Mesenchymal stem cell (in vitro differentiated cells and primary cell): ENCODE measurements at regions not wholly inside any gene's neighbourhood (a gene's known extent, or its start where the extent isn't known, plus 50 kb on each side); places are given as distances from the start of the nearest gene placed in this dataset.
A peak's percentile ranks its signal among the peaks of the same experiment; 100 is the strongest.

Experiments used
- DNase-seq: peaks from one replicate; pipeline ENCODE4 v3.0.0-alpha.2; 2013
- H2AFZ ChIP-seq: one replicate; pipeline ENCODE4 v1.6.1; 2013; ENCODE audit warnings: low read depth, mild to moderate bottlenecking, control low read depth, inconsistent platforms, low read length, moderate library complexity
- H2AK5ac ChIP-seq: 2 replicates; pipeline ENCODE4 v1.6.1; 2013; ENCODE audit warnings: low read length, moderate library complexity, mild to moderate bottlenecking, inconsistent platforms; ENCODE audit not compliant: severe bottlenecking
- H2BK120ac ChIP-seq: one replicate; pipeline ENCODE4 v1.6.1; 2013; ENCODE audit warnings: low read depth, mild to moderate bottlenecking, inconsistent platforms, low read length, moderate library complexity
- H2BK12ac ChIP-seq, 2 experiments: one replicate each; pipeline ENCODE4 v1.6.1; 2013; ENCODE audit warnings: inconsistent platforms in 2 of 2, low read length in 2 of 2, mild to moderate bottlenecking in 2 of 2, moderate library complexity in 2 of 2, control low read depth in 1 of 2
- H2BK15ac ChIP-seq: one replicate; pipeline ENCODE4 v1.6.1; 2013; ENCODE audit warnings: mild to moderate bottlenecking, low read depth, inconsistent platforms; ENCODE audit not compliant: poor library complexity, severe bottlenecking
- H2BK5ac ChIP-seq: 2 replicates; pipeline ENCODE4 v1.6.1; 2013; ENCODE audit warnings: low read depth, mild to moderate bottlenecking, low read length, control low read depth, inconsistent platforms; ENCODE audit not compliant: poor library complexity, severe bottlenecking
- H3K14ac ChIP-seq, 2 experiments: one replicate each; pipeline ENCODE4 v1.6.1; 2013; ENCODE audit warnings: inconsistent platforms in 2 of 2, low read length in 2 of 2, control low read depth in 1 of 2, mild to moderate bottlenecking in 1 of 2, moderate library complexity in 1 of 2
- H3K18ac ChIP-seq, 2 experiments: one replicate each; pipeline ENCODE4 v1.6.1; 2013; ENCODE audit warnings: inconsistent platforms in 2 of 2, low read length in 2 of 2, control low read depth in 1 of 2, low read depth in 1 of 2, mild to moderate bottlenecking in 1 of 2
- H3K23ac ChIP-seq, 2 experiments: one replicate each; pipeline ENCODE4 v1.6.1; 2013; ENCODE audit warnings: inconsistent platforms in 2 of 2, low read length in 2 of 2, mild to moderate bottlenecking in 2 of 2, moderate library complexity in 2 of 2, control low read depth in 1 of 2
- H3K27ac ChIP-seq: 2 replicates; pipeline ENCODE4 v1.5.1; 2013; ENCODE audit warnings: mild to moderate bottlenecking, moderate library complexity, low read length, control low read depth, inconsistent platforms; ENCODE audit not compliant: poor library complexity, severe bottlenecking
- H3K27me3 ChIP-seq, 2 experiments: 2 replicates each; pipeline versions ENCODE4 v1.6.1 to v1.7.0; 2013; ENCODE audit warnings: low read length in 2 of 2, mild to moderate bottlenecking in 2 of 2, moderate library complexity in 2 of 2, control low read depth in 1 of 2, inconsistent platforms in 1 of 2; ENCODE audit not compliant: control insufficient read depth in 1 of 2, insufficient read depth in 1 of 2
- H3K36me3 ChIP-seq, 2 experiments: 2 replicates each; pipeline versions ENCODE4 v1.6.1 to v1.7.0; 2013; ENCODE audit warnings: low read length in 2 of 2, control low read depth in 1 of 2, inconsistent platforms in 1 of 2, low read depth in 1 of 2, mild to moderate bottlenecking in 1 of 2; ENCODE audit not compliant: insufficient read depth in 2 of 2, control insufficient read depth in 1 of 2
- H3K4ac ChIP-seq, 2 experiments: one replicate each; pipeline ENCODE4 v1.6.1; 2013; ENCODE audit warnings: inconsistent platforms in 2 of 2, low read length in 2 of 2, mild to moderate bottlenecking in 2 of 2, moderate library complexity in 2 of 2, control low read depth in 1 of 2, low read depth in 1 of 2
- H3K4me1 ChIP-seq: 2 replicates; pipeline ENCODE4 v1.6.1; 2013; ENCODE audit warnings: low read depth, low read length, control low read depth; ENCODE audit not compliant: control insufficient read depth, insufficient read depth
- H3K4me2 ChIP-seq: 2 replicates; pipeline ENCODE4 v1.6.1; 2013; ENCODE audit warnings: low read length, mild to moderate bottlenecking, inconsistent platforms; ENCODE audit not compliant: poor library complexity, severe bottlenecking
- H3K4me3 ChIP-seq, 2 experiments: 2 replicates each; pipeline versions ENCODE4 v1.5.1 to v1.7.0; 2013; ENCODE audit warnings: low read length in 2 of 2, mild to moderate bottlenecking in 2 of 2, control low read depth in 1 of 2, low read depth in 1 of 2; ENCODE audit not compliant: insufficient read depth in 1 of 2
- H3K79me1 ChIP-seq: replicated peaks from 2 replicates; pipeline ENCODE4 v1.6.1; 2013; ENCODE audit warnings: mild to moderate bottlenecking, control low read depth, low read length, inconsistent platforms; ENCODE audit not compliant: poor library complexity, severe bottlenecking
- H3K9ac ChIP-seq: 2 replicates; pipeline ENCODE4 v1.7.0; 2013; ENCODE audit warnings: mild to moderate bottlenecking, low read length, moderate library complexity
- H3K9me3 ChIP-seq: 2 replicates; pipeline ENCODE4 v1.7.0; 2013; ENCODE audit warnings: mild to moderate bottlenecking, low read length; ENCODE audit not compliant: control insufficient read depth
- H4K8ac ChIP-seq: one replicate; pipeline ENCODE4 v1.6.1; 2013; ENCODE audit warnings: inconsistent platforms, mild to moderate bottlenecking, low read length, moderate library complexity
- H4K91ac ChIP-seq: one replicate; pipeline ENCODE4 v1.6.1; 2013; ENCODE audit warnings: mild to moderate bottlenecking, low read length, inconsistent platforms
- WGBS: methylation state at CpG from one replicate; pipeline ENCODE4 v1.1.7; 2013; ENCODE audit warnings: mixed read lengths; 5-methylcytosine and 5-hydroxymethylcytosine counted together

DNA sequence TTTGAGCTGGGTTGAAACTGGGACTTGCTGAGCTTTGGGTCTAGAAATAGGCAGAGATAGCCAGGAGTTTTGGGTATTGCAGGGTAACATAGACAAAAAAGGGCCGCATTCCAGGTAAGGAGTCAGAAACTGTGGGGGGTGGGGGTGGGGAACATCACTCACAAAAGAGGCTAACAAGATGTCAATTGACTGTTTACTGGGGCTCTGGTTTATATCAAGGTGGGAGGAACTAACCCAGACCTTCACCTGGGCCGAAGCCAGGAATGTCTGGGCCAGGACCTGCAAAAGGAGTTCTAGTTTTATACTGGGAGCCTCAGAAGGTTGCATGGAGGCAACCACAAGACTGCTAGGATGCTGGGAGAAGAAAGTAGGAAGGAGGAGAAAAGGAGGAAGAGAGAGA lies 154.4 kb downstream of the EMP1 start:
- Histone ChIP-seq H3K23ac (no peak overlapping the region), H3K14ac (no peak overlapping the region), H4K8ac (no peak overlapping the region), H2BK12ac (no peak overlapping the region), H3K27ac (no peak overlapping the region), H2AFZ (no peak overlapping the region), H3K4ac (no peak overlapping the region), H4K91ac (no peak overlapping the region), H2BK5ac (no peak overlapping the region), H3K36me3 (no peaks in the 10 kb centered on the region), H3K18ac (no peak overlapping the region), H3K27me3 (peaks cover 0 to 3% of the 10 kb centered on the region in 2 experiments), H3K4me1 (peaks cover 7% of the 10 kb centered on the region), H2AK5ac (no peak overlapping the region), H3K4me3 (no peak overlapping the region), H3K9me3 (no peaks in the 10 kb centered on the region), H3K4me2 (no peak overlapping the region), H3K9ac (no peak overlapping the region), H2BK120ac (no peak overlapping the region), H3K79me1 (no peaks in the 10 kb centered on the region), H2BK15ac (no peak overlapping the region)
- WGBS: 62% methylated on average over 2 of the region's 2 CpGs
- no peak for DNase-seq

GRCh38 chr12:13350381-13350780 lies 153.9 kb downstream of the EMP1 start:
- Histone ChIP-seq H3K27me3 (peaks cover 0 to 3% of the 10 kb centered on the region in 2 experiments), H3K4me2 (no peak overlapping the region), H3K9me3 (no peaks in the 10 kb centered on the region), H4K8ac (no peak overlapping the region), H3K27ac (no peak overlapping the region), H3K79me1 (no peaks in the 10 kb centered on the region), H2AK5ac (no peak overlapping the region), H3K14ac (no peak overlapping the region), H3K4ac (no peak overlapping the region), H2AFZ (no peak overlapping the region), H3K36me3 (no peaks in the 10 kb centered on the region), H2BK5ac (no peak overlapping the region), H3K4me3 (no peak overlapping the region), H3K4me1 (peaks cover 7% of the 10 kb centered on the region), H3K18ac (no peak overlapping the region), H3K23ac (no peak overlapping the region), H2BK12ac (no peak overlapping the region), H2BK15ac (no peak overlapping the region), H3K9ac (no peak overlapping the region), H2BK120ac (no peak overlapping the region), H4K91ac (no peak overlapping the region)
- no peak for DNase-seq
- 83% methylated on average over 2 of the region's 2 CpGs for WGBS

DNA sequence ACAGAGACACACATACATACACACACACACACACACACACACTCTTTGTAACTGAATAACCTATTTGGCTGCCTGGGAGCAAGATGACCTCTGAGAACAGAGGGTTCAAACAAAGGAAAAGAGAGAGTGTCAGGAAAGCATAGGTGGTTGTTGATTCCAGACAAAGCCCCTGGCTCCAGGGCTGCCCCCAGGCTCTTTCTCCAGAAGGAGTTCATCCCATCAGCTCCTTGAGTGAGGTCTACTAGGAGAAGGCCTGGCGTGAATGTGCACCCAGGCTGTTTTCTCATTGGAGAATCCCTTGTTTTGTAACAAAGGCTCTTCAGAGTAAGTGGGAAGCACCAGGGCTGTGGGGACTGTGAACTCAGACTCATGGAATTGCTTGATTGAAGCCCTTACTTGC lies 151.9 kb downstream of the EMP1 start:
- Histone ChIP-seq H3K79me1 (no peaks in the 10 kb centered on the region), H3K4me1 (peaks cover 7% of the 10 kb centered on the region), H3K27ac (no peak overlapping the region), H3K14ac (no peak overlapping the region), H3K4me3 (no peak overlapping the region), H3K9me3 (no peaks in the 10 kb centered on the region), H2BK5ac (no peak overlapping the region), H3K36me3 (no peaks in the 10 kb centered on the region), H4K91ac (no peak overlapping the region), H3K4ac (no peak overlapping the region), H2BK12ac (no peak overlapping the region), H2BK15ac (no peak overlapping the region), H3K18ac (no peak overlapping the region), H3K27me3 (no peaks in the 10 kb centered on the region), H3K23ac (no peak overlapping the region), H2BK120ac (no peak overlapping the region), H3K9ac (no peak overlapping the region), H2AFZ (no peak overlapping the region), H2AK5ac (no peak overlapping the region), H3K4me2 (no peak overlapping the region), H4K8ac (no peak overlapping the region)
- no peak for DNase-seq
- WGBS: 89% methylated on average over 1 of the region's 1 CpG

DNA sequence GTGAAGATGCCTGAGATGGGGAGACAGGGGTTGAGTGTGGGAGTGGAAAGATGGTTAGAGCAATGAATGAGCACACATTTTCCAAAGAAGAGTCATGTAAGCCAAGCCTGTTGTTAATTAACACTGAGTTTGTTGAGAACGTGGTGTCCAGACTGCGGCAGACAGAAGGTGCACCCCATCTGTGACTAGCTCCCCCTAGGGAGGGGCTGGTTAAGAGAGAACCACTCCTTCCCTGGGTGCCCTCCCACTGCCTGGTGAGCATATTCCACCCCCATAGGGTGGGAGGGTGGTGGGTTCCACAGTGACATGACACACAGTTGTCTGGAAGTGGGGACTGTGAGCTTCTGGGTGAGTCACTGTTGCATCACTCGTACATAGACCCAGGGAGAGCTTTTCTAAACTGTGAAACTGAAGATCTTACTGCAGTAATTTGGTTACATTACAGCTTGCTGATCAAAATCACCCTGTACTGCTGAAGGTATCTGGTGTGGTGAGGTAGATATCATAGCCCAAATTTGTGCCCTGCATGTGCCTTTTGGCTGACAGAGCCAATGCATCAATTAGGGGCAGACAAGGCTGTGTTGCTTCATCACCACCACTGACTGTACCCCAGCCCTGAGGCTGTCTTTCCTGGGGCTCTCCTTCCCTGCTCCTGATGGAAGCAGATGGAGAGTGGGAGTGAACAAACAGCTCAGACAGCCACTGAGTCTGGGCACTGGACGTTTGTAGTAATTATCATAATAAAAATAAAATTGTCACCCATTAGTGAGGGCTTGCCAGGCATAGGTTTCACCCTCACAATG lies 150.9 kb downstream of the EMP1 start:
- no peak overlapping the region for H3K23ac ChIP-seq
- H4K8ac ChIP-seq: no peak overlapping the region
- H3K27me3 ChIP-seq: no peaks in the 10 kb centered on the region
- no peaks in the 10 kb centered on the region for H3K79me1 ChIP-seq
- no peak overlapping the region for H3K4ac ChIP-seq
- H3K14ac ChIP-seq: no peak overlapping the region
- no peak overlapping the region for H2BK12ac ChIP-seq
- no peak overlapping the region for H2AK5ac ChIP-seq
- H3K9ac ChIP-seq: peak overlapping the region; percentile 44
- WGBS: 69% methylated on average over 3 of the region's 4 CpGs
- H3K18ac ChIP-seq: no peak overlapping the region
- H3K4me2 ChIP-seq: no peak overlapping the region
- peak; percentile 18 for DNase-seq
- no peak overlapping the region for H2AFZ ChIP-seq
- H2BK15ac ChIP-seq: no peak overlapping the region
- no peaks in the 10 kb centered on the region for H3K9me3 ChIP-seq
- H2BK5ac ChIP-seq: no peak overlapping the region
- H2BK120ac ChIP-seq: no peak overlapping the region
- H3K27ac ChIP-seq: no peak overlapping the region
- peaks cover 7% of the 10 kb centered on the region for H3K4me1 ChIP-seq
- H4K91ac ChIP-seq: no peak overlapping the region
- no peaks in the 10 kb centered on the region for H3K36me3 ChIP-seq
- H3K4me3 ChIP-seq: peak overlapping the region in 1 of 2 experiments; percentile 38
